Hypothalamus (tissue), 51 donors: ENCODE measurements at regions not wholly inside any gene's neighbourhood (a gene's known extent, or its start where the extent isn't known, plus 50 kb on each side); places are given as distances from the start of the nearest gene placed in this dataset.
"Not testable (repeated sequence)": the region's sequence is repeated elsewhere in the genome, so short reads cannot be mapped to it uniquely, and the experiment has no call there.

Experiments used
- DNase-seq, 51 donors: peaks; one replicate each; lab custom pipeline; 2025; lab: John Stamatoyannopoulos, UW

DNA sequence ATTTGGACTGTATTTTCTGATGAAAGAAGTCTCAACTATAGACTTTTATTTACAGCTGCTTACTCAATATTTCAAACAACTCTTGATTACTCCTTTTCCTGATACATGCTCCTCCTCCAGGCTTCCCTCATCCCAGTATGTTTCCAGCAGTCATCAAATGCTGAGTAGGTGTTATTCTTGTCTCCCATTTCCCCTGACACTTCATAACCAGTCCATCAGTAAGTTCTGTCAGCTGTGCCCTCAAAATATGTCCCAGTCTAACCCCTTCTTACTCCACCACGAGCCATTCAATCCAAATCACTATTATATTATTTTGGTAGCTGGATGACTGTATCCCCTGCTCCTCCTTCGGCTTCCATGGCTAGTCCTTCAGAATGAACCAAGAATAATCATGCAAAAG is 189.1 kb upstream of the DTNA start:
- DNase-seq: no peak

DNA sequence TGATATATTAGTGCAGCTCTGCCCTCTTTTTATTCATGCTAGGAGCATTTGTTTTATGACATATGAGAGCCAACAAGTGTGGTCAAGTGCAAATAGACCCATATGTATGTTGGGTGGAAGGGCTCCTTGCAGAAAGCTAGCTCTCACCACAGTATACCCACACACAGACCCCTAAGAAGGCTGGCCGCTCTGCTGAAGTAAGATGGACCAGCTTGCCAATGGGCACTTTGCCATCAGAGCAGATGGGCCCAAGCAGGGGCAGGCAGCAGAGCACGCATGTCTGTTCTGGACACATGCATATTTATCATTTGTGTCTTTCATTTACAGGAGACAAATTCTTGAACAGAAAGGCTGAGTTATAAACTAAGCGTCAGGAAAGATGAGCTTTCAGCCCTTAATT is 187.5 kb upstream of the DTNA start:
- peak in 25 of 51 donors; percentile 1 to 50 (median 15) for DNase-seq

- no peak for DNase-seq
Observed at GRCh38 chr18:34525244-34525643, 184.9 kb upstream of the DTNA start.

DNA sequence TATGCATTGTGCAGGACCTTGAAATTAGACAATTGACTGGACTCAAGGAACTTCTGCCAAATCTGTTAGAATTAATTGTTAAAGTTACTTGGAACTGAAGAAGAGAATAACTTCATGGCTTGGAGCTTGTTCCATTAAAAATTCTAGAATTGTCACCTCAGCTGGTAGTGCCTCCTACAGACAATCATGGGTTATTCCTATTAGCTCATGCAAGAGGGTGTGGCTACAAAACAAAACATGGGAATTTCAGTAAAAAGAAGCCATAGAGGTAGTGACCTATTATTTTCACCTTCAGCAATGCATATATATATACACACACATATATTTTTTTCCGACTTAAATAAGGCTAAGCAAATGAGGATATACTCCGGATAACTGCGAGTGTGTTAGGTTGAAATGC is 181.9 kb upstream of the DTNA start:
- DNase-seq: no peak

DNA sequence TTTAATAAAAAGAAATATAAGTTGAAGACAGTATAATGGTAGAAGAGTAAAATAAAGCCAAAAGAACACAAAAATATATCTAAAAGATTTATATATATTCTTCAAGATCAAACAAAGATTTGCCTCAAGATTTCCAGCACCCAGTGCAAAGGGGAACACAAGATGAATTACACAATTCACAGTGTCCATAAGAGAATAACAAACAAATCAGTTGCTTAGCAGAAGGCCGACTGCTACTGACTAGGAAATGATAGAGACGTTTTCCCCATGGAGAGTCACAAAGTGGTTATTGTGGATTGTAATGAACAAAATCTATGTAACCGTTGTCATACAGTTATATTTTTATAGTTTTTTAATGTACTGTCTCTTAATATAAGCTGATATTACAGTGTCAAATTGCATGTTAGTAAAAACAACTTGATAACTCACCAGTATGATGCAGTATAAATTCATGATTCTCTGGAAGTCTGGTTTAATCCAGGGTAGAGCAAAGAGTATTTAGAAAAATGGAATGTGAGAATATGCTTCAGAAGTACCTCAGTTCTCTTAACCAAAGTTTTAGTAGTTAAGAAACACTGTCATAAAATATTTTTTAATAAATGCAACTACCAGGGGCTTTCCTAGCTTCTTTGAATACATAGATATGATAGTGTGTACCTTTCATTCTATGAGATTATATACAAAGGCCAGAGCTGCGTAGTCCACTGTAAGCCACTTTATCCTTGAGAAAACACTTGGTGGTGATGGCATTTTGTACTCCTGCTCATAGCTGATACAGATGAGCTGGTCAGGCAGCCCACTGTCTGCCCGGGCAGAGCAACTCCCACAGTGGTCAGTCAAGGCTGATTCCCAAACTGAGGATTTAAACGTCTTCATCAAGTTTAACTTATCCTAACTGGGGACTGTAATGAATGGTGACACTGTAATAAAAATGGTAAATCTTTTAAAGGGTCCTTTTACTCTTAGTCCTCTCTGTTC is 180.5 kb upstream of the DTNA start:
- DNase-seq: no peak

DNA sequence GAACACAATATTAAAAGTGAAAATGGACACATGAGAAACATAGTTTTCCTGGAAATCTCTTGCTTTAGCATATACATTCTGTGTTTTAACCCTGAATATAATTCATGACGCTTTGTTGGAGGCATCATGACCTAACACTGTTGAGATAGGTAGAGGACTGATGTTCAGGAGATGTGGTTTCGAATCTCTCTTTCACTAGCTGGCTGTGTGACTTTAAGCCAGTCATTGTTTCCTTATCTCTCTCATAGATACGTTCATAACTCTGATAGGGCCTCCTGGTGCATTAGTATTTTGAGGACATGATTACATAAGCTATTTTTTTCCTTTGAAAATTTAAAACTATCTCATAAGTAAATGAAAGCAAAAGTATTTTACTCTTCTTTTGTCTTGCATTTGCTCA is 179.0 kb upstream of the DTNA start:
- DNase-seq: no peak

DNA sequence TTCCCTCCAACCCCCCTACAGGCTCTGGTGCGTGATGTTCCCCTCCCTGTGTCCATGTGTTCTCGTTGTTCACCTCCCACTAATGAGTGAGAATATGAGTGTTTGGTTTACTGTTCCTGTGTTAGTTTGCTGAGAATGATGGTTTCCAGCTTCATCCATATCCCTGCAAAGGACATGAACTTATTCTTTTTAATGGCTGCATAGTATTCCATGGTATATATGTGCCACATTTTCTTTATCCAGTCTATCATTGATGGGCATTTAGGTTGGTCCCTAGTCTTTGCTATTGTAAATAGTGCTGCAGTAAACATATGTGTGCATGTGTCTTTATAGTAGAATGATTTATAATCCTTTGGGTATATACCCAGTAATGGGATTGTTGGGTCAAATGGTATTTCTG is 175.5 kb upstream of the DTNA start:
- DNase-seq: not testable (repeated sequence)

DNA sequence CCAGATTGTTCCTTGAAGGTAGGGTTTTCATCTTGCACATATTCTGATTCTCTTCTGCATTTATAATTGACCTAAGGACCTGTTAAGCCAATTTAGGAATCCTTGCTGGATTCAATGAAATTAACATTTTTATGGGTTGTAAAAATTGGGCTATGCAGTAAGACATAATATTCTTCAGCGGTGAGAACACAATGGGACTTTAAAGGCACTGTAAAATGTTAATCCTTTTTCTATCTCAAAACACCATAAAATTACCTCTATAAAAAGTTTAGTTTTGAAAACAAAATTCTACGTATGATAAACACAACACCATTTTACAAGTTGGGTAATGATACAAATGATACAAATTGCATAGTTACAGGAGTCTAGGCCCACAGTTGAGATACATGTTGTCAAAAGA is 169.2 kb upstream of the DTNA start:
- no peak for DNase-seq

DNA sequence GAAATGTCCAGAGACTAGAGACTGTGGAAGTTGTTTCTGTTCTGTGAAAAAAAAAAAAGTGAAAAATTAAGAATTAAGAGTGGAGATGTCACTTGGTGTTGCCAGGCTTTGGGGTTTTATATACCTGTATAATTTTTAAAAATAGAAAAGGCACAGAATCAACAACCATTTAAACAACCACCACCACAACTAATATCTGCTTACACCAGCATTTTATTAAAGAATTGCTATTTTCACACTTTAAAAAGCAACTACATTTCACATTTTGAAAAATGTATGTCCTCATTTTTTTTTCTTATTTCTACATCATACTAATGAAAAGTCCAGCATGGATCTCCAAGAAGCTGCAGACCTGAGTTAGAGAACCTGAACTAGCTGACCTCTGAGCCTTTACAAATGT is 167.5 kb upstream of the DTNA start:
- DNase-seq: no peak

- no peak for DNase-seq
Observed at GRCh38 chr18:34543356-34543755, 166.7 kb upstream of the DTNA start.

DNA sequence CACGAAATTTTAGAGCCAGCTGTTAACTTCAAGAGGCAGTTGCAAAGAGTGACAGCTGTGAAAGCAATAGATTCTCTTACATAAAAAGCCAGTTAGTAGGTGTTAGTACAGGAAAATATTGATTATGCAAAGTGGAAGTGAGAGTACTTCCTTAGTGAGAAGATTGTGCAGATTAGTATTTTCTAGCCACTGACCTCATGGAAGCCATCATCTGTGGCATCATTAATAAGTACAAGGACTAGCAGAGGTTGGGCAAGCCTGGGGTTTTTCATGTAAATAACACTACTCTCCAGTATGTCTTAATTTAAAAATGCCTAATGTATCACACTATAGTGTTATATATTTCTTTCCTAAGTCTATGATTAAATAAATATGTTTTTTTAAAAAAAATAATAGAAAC is 166.2 kb upstream of the DTNA start:
- no peak for DNase-seq

DNA sequence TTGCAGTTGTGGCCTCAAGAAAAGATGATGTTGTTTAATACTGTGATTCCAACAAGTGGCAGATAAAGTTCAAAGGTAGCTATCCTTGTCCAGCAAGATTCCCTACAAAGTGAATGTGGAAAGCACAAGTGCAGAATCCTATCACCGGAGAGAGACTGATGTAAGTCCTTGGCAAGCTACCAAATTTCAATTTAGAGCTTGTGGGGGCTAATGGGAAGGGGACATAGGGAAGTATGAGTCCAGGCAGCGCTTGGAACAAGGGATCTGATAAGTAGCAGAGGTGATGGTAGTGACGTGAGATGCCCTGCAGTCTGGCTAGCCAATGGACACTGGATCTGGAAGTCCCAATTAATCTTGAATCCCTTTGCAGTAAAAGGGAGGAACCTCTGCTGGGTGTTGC is 165.2 kb upstream of the DTNA start:
- DNase-seq: no peak

- no peak for DNase-seq
Observed at GRCh38 chr18:34548120-34548972, 161.8 kb upstream of the DTNA start.

DNA sequence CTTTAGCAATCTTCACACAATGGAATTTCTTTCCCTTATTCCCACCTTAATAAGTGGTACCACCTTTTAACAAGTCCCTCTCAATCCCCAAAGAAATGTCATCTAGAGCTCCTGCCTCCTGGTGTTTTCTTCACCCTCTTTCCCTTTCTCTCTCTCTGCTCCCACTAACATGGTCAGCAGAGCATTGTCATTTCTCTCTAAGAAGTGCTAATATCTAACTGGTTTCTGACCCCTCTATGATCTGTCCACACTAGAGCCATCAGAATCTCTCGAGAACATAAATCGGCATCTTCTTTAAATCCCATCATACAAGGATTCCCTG is 161.2 kb upstream of the DTNA start:
- DNase-seq: no peak

DNA sequence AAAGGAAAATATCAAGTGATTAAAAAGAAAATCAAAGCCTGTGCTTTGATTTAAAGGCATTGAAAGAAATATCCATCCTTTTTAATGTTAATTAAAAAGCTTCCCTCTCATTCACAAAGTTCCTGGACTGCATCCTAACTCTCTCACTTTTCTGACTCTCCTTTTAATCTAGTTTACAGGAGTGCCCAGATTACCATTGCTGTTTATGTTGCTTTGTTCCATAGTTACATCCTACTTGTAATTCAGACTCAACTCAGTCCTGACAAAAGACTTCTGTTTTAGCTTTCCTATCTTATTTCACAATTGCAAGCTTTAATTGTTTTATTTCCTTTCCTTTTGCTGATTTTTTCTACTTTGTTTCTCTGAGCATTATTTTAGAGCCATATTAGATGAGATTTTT is 160.7 kb upstream of the DTNA start:
- DNase-seq: no peak

DNA sequence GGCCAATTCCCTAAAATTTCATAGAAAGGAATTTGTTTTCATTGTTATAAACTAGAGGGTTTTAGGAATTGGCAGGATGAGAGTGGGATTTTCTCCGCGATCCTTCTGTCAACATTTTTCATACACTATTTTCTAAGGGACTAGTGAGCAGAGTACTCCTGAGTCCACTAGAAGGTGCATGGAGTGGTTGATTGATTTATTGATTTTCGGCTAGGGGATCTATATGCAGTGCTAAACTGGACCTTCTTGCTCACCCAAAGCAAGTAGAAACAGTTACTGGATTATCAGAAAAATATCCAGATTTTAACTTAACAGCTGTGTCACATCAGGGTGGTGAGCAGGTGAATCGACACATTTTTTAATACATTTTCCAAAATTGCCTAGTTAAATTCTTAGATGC is 159.9 kb upstream of the DTNA start:
- no peak for DNase-seq

DNA sequence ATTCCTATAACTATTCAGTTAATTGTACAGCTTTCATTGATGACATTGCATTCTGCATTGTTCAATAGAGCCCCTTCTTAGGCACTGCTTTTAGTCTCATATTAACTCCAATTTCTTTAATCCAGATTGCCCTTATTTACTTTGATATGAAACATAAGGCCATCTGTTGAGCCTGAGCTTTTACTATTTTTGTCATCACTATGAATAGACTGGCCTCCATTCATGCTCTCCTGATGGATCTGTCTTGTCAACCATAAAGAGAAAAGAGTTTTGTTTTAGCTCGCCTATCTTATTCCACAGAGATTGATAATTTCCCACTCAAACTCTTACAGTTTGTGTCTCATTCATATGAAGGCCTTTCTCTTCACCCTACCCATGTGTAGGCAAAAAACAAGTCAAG is 159.2 kb upstream of the DTNA start:
- no peak for DNase-seq

GRCh38 chr18:34551824-34552223 is 158.3 kb upstream of the DTNA start:
- DNase-seq: no peak

GRCh38 chr18:34562252-34562870 is 147.7 kb upstream of the DTNA start:
- DNase-seq: no peak

GRCh38 chr18:34567857-34568256 is 142.2 kb upstream of the DTNA start:
- no peak for DNase-seq

DNA sequence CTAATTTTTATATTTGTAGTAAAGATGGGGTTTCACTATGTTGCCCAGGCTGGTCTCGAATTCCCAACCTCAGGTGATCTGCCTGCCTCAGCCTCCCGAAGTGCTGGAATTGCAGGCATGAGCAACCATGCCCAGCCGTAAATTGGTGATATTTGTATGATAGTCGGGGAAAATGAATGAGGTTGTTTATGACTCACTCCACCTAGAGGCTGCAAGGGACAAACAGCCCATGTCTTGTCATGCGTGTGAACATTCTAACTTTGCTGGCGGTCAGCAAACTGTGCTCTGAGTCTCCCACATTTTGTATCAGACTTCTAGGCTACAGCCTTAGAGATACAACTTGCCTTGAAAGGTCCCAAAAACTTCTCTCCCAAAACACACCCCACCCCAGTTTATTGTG is 133.5 kb upstream of the DTNA start:
- no peak for DNase-seq

- no peak for DNase-seq
Observed at GRCh38 chr18:34583895-34584294, 126.2 kb upstream of the DTNA start.
